ENCODE measurements at regions not wholly inside any gene's neighbourhood (a gene's known extent, or its start where the extent isn't known, plus 50 kb on each side); places are given as distances from the start of the nearest gene placed in this dataset.

- TF ChIP-seq CTCF (IDR thresholded peaks at IDR 0.05; ENCODE audit: low read depth, low read length) (no peak), EZH2phosphoT487 (IDR thresholded peaks at IDR 0.05; ENCODE audit: low read depth) (no peak)
These were observed 51.4 kb upstream of the ID3 start for GRCh38 chr1:23610677-23611076.

Measured in OCI-LY3 (cell line).